WTC11 (cell line): ENCODE measurements at regions not wholly inside any gene's neighbourhood (a gene's known extent, or its start where the extent isn't known, plus 50 kb on each side); places are given as distances from the start of the nearest gene placed in this dataset.

Experiments used
- ATAC-seq: fragments of 200-7000 bp; cut with Tn5 transposase; 2 replicates; pipeline ENCODE4 v1.10.0; 2021; ENCODE audit warnings: mild to moderate bottlenecking, moderate library complexity
- CTCF ChIA-PET: fragments of 300-600 bp; sonication (Branson Sonifier 250); formaldehyde crosslinking; loops from one replicate; lab custom pipeline; 2021; ENCODE audit warnings: antibody characterized with exemption; lab: Charles Lee
- POLR2A ChIA-PET: fragments of 350-600 bp; sonication (Branson Sonifier 250); formaldehyde crosslinking; loops from one replicate; lab custom pipeline; 2021; ENCODE audit warnings: antibody characterized with exemption; lab: Charles Lee
- DNase-seq: peaks from one replicate; pipeline ENCODE4 v3.0.0; 2021; ENCODE audit warnings: low spot score
- H3K27ac Mint-ChIP-seq: 2 replicates; pipeline ENCODE4 v1.8.0; 2021; ENCODE audit warnings: mixed read lengths
- H3K27me3 Mint-ChIP-seq: 2 replicates; pipeline ENCODE4 v1.8.0; 2021; ENCODE audit warnings: low read depth, mild to moderate bottlenecking, moderate library complexity, mixed read lengths
- H3K36me3 Mint-ChIP-seq: 2 replicates; pipeline ENCODE4 v1.8.0; 2021; ENCODE audit warnings: mixed read lengths
- H3K4me1 Mint-ChIP-seq: 2 replicates; pipeline ENCODE4 v1.8.0; 2022; ENCODE audit warnings: mixed read lengths
- H3K4me3 Mint-ChIP-seq: 2 replicates; pipeline ENCODE4 v1.8.0; 2021; ENCODE audit warnings: mild to moderate bottlenecking, moderate library complexity, mixed read lengths
- H3K9me3 Mint-ChIP-seq: 2 replicates; pipeline ENCODE4 v1.8.0; 2021; ENCODE audit warnings: mixed read lengths
- CDX4 ChIP-seq: fragments of 250-450 bp; sonication (Bioruptor Pico); IDR thresholded peaks from 2 replicates; pipeline ENCODE4 v1.9.0; 2021; ENCODE audit warnings: moderate library complexity, mild to moderate bottlenecking, inconsistent platforms, borderline replicate concordance
- FOXP1 ChIP-seq: sonication (generic); formaldehyde crosslinking; IDR thresholded peaks from 2 replicates; pipeline ENCODE4 v1.8.0; 2022; ENCODE audit warnings: missing genetic modification reagents, mild to moderate bottlenecking, moderate library complexity, borderline replicate concordance
- MXD4 ChIP-seq: fragments of 250-450 bp; sonication (Bioruptor Pico); IDR thresholded peaks from 2 replicates; pipeline ENCODE4 v1.8.0; 2021; ENCODE audit warnings: mild to moderate bottlenecking, moderate library complexity, borderline replicate concordance
- MYBL2 ChIP-seq: sonication (generic); formaldehyde crosslinking; IDR thresholded peaks from 2 replicates; pipeline ENCODE4 v1.8.1; 2023; ENCODE audit warnings: mild to moderate bottlenecking, moderate library complexity, missing genetic modification reagents
- NR3C1 ChIP-seq: sonication (generic); formaldehyde crosslinking; conservative IDR thresholded peaks from 2 replicates; pipeline ENCODE4 v1.8.1; 2023; ENCODE audit warnings: low read depth, mild to moderate bottlenecking, missing genetic modification reagents
- OVOL2 ChIP-seq: fragments of 250-450 bp; sonication (Bioruptor Pico); IDR thresholded peaks from 2 replicates; pipeline ENCODE4 v1.9.0; 2021; ENCODE audit warnings: mild to moderate bottlenecking, borderline replicate concordance
- RELA ChIP-seq: sonication (generic); formaldehyde crosslinking; IDR thresholded peaks from 2 replicates; pipeline ENCODE4 v1.8.1; 2022; ENCODE audit warnings: missing genetic modification reagents, mild to moderate bottlenecking, borderline replicate concordance
- RORB ChIP-seq: fragments of 250-450 bp; sonication (Bioruptor Pico); IDR thresholded peaks from 2 replicates; pipeline ENCODE4 v1.9.0; 2021; ENCODE audit warnings: mild to moderate bottlenecking
- ZNF532 ChIP-seq: fragments of 250-450 bp; sonication (Bioruptor Pico); IDR thresholded peaks from 2 replicates; pipeline ENCODE4 v1.9.0; 2021; ENCODE audit warnings: mild to moderate bottlenecking, borderline replicate concordance
- TF ChIP-seq, protein P1 (sequence below): sonication (generic); formaldehyde crosslinking; IDR thresholded peaks from 2 replicates; pipeline ENCODE4 v1.8.1; 2022; ENCODE audit warnings: mild to moderate bottlenecking, missing genetic modification reagents, moderate library complexity, borderline replicate concordance
- TF ChIP-seq, protein P2 (sequence below): sonication (generic); formaldehyde crosslinking; IDR thresholded peaks from 2 replicates; pipeline ENCODE4 v1.8.1; 2022; ENCODE audit warnings: low read depth, missing genetic modification reagents, borderline replicate concordance
- TF ChIP-seq, protein P3 (sequence below): sonication (generic); formaldehyde crosslinking; IDR thresholded peaks from 2 replicates; pipeline ENCODE4 v1.8.1; 2022; ENCODE audit warnings: low read depth, mild to moderate bottlenecking, moderate library complexity, missing genetic modification reagents, borderline replicate concordance
- TF ChIP-seq, protein P4 (sequence below): sonication (generic); formaldehyde crosslinking; IDR thresholded peaks from 2 replicates; pipeline ENCODE4 v1.8.0; 2022; ENCODE audit warnings: missing genetic modification reagents

DNA sequence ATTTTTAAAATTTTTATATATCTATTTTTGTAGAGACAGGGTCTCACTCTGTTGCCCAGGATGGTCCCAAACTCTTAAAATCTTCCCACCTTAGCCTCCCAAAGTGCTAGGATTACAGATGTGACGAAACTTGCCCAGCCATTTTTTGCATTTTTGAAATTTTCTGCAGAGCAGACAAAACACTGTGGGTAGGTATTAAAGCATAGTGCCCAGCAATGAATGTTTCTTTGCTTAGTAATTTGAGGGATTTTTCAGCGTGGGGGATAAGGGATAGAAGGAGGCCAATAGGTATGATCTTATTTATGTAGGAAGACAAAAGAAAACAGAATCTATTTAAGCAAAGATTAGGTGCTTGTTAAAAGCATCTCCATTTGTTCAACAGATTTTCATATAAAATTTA, 446.8 kb upstream of the DPH6 start:
- no peak for DNase-seq
- ChIA-PET CTCF (interaction anchor here (1.3 kb wide), 1 partner anchor 241 kb away, joined by 3 read pairs; no protein-coding TSS in a partner anchor), POLR2A (no interaction called here)
- ATAC-seq = no peak
- no peaks in the 10 kb centered on the region for H3K4me1 Mint-ChIP-seq
- H3K4me3 Mint-ChIP-seq = no peak overlapping the region
- no peaks in the 10 kb centered on the region for H3K27me3 Mint-ChIP-seq
- no peak overlapping the region for H3K27ac Mint-ChIP-seq
- H3K9me3 Mint-ChIP-seq = peaks cover 19% of the 10 kb centered on the region
- TF ChIP-seq, protein P1, sequence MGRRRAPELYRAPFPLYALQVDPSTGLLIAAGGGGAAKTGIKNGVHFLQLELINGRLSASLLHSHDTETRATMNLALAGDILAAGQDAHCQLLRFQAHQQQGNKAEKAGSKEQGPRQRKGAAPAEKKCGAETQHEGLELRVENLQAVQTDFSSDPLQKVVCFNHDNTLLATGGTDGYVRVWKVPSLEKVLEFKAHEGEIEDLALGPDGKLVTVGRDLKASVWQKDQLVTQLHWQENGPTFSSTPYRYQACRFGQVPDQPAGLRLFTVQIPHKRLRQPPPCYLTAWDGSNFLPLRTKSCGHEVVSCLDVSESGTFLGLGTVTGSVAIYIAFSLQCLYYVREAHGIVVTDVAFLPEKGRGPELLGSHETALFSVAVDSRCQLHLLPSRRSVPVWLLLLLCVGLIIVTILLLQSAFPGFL (CRISPR knock-in tag) = no peak
- TF ChIP-seq, protein P2, sequence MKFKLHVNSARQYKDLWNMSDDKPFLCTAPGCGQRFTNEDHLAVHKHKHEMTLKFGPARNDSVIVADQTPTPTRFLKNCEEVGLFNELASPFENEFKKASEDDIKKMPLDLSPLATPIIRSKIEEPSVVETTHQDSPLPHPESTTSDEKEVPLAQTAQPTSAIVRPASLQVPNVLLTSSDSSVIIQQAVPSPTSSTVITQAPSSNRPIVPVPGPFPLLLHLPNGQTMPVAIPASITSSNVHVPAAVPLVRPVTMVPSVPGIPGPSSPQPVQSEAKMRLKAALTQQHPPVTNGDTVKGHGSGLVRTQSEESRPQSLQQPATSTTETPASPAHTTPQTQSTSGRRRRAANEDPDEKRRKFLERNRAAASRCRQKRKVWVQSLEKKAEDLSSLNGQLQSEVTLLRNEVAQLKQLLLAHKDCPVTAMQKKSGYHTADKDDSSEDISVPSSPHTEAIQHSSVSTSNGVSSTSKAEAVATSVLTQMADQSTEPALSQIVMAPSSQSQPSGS (CRISPR knock-in tag) = no peak
- TF ChIP-seq OVOL2 (CRISPR knock-in tag) (no peak), RELA (CRISPR knock-in tag) (no peak)
- TF ChIP-seq, protein P3, sequence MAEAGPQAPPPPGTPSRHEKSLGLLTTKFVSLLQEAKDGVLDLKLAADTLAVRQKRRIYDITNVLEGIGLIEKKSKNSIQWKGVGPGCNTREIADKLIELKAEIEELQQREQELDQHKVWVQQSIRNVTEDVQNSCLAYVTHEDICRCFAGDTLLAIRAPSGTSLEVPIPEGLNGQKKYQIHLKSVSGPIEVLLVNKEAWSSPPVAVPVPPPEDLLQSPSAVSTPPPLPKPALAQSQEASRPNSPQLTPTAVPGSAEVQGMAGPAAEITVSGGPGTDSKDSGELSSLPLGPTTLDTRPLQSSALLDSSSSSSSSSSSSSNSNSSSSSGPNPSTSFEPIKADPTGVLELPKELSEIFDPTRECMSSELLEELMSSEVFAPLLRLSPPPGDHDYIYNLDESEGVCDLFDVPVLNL (CRISPR knock-in tag) = no peak
- H3K36me3 Mint-ChIP-seq = peaks cover 11% of the 10 kb centered on the region

DNA sequence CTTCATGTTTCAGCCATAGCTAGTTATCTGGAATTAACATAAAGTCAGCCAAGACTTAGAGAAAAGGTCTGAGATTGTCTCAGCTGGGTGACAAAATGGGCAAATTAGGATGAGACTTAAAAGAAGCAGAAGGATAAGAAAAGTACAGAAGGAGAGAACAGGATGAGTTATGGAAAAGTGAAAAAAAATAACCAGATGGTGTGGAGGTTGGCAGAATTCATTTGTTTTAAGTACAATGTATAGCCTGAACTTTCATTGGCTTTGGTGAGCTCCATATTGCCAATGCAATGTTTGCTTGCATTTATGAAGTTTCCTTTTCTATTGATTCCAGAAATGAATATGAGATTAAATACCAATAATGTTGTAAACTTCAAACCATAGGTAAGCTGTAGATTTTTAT, 447.2 kb upstream of the DPH6 start:
- H3K27me3 Mint-ChIP-seq = no peaks in the 10 kb centered on the region
- ChIA-PET CTCF (interaction anchor here (1.3 kb wide), 1 partner anchor 242 kb away, joined by 3 read pairs; no protein-coding TSS in a partner anchor), POLR2A (no interaction called here)
- peaks cover 19% of the 10 kb centered on the region for H3K9me3 Mint-ChIP-seq
- no peaks in the 10 kb centered on the region for H3K4me1 Mint-ChIP-seq
- DNase-seq = no peak
- H3K4me3 Mint-ChIP-seq = no peak overlapping the region
- TF ChIP-seq, protein P4, sequence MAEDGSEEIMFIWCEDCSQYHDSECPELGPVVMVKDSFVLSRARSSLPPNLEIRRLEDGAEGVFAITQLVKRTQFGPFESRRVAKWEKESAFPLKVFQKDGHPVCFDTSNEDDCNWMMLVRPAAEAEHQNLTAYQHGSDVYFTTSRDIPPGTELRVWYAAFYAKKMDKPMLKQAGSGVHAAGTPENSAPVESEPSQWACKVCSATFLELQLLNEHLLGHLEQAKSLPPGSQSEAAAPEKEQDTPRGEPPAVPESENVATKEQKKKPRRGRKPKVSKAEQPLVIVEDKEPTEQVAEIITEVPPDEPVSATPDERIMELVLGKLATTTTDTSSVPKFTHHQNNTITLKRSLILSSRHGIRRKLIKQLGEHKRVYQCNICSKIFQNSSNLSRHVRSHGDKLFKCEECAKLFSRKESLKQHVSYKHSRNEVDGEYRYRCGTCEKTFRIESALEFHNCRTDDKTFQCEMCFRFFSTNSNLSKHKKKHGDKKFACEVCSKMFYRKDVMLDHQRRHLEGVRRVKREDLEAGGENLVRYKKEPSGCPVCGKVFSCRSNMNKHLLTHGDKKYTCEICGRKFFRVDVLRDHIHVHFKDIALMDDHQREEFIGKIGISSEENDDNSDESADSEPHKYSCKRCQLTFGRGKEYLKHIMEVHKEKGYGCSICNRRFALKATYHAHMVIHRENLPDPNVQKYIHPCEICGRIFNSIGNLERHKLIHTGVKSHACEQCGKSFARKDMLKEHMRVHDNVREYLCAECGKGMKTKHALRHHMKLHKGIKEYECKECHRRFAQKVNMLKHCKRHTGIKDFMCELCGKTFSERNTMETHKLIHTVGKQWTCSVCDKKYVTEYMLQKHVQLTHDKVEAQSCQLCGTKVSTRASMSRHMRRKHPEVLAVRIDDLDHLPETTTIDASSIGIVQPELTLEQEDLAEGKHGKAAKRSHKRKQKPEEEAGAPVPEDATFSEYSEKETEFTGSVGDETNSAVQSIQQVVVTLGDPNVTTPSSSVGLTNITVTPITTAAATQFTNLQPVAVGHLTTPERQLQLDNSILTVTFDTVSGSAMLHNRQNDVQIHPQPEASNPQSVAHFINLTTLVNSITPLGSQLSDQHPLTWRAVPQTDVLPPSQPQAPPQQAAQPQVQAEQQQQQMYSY (CRISPR knock-in tag) = no peak
- TF ChIP-seq MYBL2 (CRISPR knock-in tag) = no peak
- TF ChIP-seq, all 79 proteins: peak for 0
- ATAC-seq = no peak
- H3K36me3 Mint-ChIP-seq = peaks cover 11% of the 10 kb centered on the region
- no peak overlapping the region for H3K27ac Mint-ChIP-seq

GRCh38 chr15:35994876-35995275, 448.9 kb upstream of the DPH6 start:
- Mint-ChIP-seq H3K4me3 (no peak overlapping the region), H3K27ac (no peak overlapping the region), H3K36me3 (peaks cover 11% of the 10 kb centered on the region), H3K4me1 (peaks cover 10% of the 10 kb centered on the region), H3K27me3 (no peaks in the 10 kb centered on the region), H3K9me3 (peaks cover 19% of the 10 kb centered on the region)
- CTCF ChIA-PET = no interaction called here
- DNase-seq (no peak), ATAC-seq (no peak)
- POLR2A ChIA-PET = no interaction called here
- TF ChIP-seq MXD4 (CRISPR knock-in tag) (no peak), FOXP1 (CRISPR knock-in tag) (no peak), NR3C1 (no peak), ZNF532 (CRISPR knock-in tag) (no peak), RORB (CRISPR knock-in tag) (no peak), CDX4 (CRISPR knock-in tag) (no peak), OVOL2 (CRISPR knock-in tag) (no peak)
- TF ChIP-seq, protein P2 (CRISPR knock-in tag) = no peak
